GM18873 (cell line): ENCODE measurements at regions not wholly inside any gene's neighbourhood (a gene's known extent, or its start where the extent isn't known, plus 50 kb on each side); places are given as distances from the start of the nearest gene placed in this dataset.
"Not testable (repeated sequence)": the region's sequence is repeated elsewhere in the genome, so short reads cannot be mapped to it uniquely, and the experiment has no call there.

Source experiments
- ATAC-seq: cut with Tn5 transposase; IDR thresholded peaks from one replicate; pipeline ENCODE4 v1.9.1; 2021; ENCODE audit warnings: mild to moderate bottlenecking, moderate library complexity, moderate number of reproducible peaks; ENCODE audit not compliant: unreplicated experiment, low FRiP score

DNA sequence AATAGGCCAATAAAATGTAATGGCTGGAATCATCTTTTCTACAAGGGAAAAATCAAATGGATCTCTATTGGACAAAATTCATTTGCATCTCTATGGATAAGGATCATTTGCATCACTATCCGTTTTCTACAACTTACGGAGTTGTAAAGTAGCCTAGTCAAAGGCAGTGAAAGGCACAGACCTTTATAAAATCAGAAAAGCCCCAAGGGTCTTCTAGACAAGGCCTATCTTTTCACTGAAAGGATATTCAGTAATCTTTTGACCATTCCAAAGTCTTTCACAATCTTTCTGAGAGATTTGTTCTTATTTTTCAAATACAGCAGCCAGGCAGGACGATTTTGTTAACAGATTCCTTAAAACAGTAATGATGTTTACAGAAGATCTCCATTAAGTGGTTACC, 119.5 kb upstream of the JADE1 start:
- ATAC-seq, result no peak

DNA sequence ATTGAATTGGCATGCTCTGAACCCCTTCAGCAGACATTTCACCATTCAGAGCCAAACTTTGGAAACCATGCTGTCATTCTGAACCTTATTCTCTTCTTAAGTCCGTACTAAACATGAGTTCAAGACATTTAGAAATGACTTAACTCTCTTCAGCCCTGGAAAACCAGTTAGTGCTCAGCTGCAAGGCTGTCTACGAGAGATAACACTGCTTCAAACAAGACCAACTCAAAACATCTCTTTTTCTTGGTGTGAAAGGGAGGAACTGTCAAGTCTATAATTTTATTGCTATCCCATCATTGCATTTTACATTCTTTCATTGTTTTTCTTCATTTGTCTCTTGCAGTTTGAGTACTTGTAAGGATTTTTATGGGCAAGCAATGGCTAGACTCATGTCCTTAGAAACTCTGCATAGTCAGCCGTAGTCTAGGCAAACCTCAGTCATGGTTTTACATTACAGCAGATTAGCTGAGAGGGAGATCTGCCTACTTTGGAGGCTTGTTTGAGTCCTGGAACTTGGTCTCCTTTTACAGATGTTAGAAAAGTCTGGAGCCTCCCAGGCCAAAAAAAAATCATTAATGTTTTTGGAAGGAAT, 120.6 kb upstream of the JADE1 start:
- ATAC-seq, result no peak

DNA sequence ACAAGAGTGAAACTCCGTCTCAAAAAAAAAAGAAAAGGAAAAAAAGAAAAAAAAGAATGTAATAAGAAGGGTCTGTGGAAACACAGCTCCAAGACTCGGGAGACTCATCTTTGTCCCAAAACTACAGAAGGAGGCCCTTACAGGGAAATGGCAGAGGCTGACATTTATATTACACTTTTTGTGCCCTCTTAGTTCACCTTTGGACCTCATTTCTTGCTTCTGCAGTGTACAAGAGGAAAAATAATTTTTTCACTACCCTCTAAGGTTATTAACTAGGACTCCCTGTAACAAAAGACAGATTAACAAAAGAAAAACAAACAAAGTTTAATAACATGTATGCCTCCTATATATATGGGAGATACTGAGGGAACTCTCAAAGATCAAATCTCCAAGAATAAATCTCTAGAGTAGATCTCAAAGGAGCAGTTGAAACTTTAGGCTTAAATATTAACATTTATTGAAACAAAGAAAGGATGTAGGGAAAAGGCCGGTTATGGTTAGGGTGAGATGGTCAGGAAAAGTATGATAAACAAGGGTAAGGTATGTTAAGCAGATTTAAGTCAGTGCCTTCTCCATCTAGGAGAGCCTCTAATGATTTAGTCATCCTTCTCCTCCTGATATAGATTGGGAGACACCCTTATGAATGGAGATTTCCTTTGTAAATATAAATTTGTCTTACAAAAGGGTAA, 121.3 kb upstream of the JADE1 start:
- no peak for ATAC-seq

DNA sequence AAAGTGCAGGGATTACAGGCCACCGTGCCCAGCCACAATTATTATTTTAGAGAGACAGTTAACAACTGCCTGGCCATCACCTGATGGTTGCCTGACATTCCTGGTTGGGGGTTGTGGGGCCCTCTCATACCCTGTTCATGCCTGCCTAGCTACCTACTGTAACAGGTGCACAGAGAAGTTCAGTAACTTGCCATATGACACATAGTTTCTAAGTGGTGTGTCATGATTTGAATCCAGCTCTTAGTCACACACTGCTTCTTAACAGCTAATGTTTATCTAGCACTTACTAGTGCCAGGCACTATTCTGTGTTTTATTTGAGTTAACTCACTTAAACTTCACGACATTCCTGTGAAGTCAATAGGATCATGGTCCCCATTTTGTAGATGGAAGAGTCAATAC, 122.7 kb upstream of the JADE1 start:
- no peak for ATAC-seq

- ATAC-seq, result no peak
Observed at GRCh38 chr4:128686032-128686465, 123.5 kb upstream of the JADE1 start.

GRCh38 chr4:128684016-128684415, 125.5 kb upstream of the JADE1 start:
- no peak for ATAC-seq

DNA sequence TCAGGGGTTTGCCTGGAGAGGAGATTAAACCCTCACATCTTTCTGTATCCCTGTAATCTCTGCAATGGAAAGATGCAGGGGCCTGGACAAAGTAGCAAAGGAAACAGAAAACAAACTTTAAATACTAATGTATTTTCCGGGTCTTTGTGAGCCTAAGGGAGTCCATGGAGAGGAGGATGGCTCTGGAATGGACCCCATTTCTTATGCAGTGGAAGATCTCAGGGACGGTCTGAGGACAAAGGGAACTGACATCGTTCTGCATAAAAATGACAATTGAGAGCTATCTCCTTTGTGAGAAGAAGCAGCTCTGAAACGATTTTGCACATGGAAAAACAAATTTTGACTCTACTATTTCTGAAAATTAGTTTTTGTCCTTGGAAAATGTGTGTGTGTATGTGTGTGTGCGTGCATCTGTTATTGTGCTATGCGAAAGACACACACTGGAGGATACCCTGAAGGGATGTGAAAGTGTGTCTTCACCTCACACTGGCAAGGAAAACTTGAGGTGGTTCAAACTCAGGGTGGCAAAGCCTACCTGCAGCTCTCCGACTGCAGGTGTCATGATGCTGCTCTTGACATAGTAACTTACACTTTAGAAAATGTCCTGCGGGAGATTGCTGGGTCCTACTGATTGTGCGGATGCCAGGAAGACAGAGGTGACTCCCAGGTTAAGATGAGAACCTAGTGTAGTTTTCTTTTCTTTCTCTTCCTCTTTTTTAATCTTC, 126.4 kb upstream of the JADE1 start:
- no peak for ATAC-seq

GRCh38 chr4:128676095-128676494, 133.4 kb upstream of the JADE1 start:
- ATAC-seq, result no peak

DNA sequence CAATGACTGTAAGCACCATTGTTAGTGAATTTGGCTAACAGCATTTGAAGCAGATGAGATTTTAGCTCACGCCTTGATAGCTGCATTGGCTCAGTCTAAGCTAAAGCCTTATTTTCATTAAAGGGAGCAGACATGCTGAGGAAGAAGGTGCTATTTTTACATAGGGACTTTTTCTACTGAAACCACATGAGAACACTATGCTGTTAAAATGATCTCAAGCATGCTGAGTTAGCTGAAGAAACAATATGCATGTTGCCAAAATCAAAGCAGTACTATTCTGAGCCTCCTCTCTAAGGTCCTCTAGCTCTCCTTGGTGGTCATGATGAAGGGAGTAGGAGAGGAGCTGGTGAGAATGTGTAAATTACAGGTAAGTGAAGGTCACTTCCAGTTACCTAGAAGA, 134.4 kb upstream of the JADE1 start:
- ATAC-seq, result peak; percentile 97

DNA sequence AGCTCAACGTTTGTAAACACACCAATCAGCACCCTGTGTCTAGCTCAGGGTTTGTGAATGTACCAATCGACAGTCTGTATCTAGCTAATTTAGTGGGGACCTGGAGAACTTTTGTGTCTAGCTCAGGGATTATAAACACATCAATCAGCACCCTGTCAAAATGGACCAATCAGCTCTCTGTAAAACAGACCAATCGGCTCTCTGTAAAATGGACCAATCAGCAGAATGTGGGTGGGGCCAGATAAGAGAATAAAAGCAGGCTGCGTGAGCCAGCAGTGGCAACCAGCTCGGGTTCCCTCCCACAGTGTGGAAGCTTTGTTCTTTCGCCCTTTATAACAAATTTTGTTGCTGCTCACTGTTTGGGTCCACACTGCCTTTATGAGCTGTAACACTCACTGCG, 136.3 kb upstream of the JADE1 start:
- ATAC-seq, result not testable (repeated sequence)

GRCh38 chr4:128672596-128672995, 136.9 kb upstream of the JADE1 start:
- not testable (repeated sequence) for ATAC-seq

DNA sequence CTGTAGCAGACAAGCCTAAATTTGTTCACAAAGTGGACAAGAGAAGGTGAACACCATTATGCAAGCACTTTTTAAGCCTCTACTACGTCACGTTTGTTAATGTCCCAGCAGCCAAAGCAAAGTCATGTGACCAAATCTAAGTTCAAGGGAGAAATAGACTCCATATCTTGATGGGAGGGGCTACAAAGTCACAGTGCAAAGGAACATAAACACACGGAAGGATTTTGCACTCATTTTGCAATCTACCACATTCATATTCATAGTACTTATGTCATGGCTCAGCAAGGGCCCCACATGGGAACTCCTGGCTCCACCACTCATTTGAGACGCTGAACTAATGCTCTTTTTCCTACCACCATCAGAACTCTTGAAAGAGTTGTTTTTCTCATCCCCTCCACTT, 139.0 kb upstream of the JADE1 start:
- ATAC-seq, result no peak

- ATAC-seq, result no peak
Observed at GRCh38 chr4:128668566-128668965, 140.9 kb upstream of the JADE1 start.

GRCh38 chr4:128665514-128665913, 144.0 kb upstream of the JADE1 start:
- no peak for ATAC-seq

GRCh38 chr4:128663325-128663724, 146.2 kb upstream of the JADE1 start:
- ATAC-seq, result no peak

- no peak for ATAC-seq
Observed at GRCh38 chr4:128661479-128661878, 148.0 kb upstream of the JADE1 start.

GRCh38 chr4:128660361-128661215, 148.9 kb upstream of the JADE1 start:
- no peak for ATAC-seq

DNA sequence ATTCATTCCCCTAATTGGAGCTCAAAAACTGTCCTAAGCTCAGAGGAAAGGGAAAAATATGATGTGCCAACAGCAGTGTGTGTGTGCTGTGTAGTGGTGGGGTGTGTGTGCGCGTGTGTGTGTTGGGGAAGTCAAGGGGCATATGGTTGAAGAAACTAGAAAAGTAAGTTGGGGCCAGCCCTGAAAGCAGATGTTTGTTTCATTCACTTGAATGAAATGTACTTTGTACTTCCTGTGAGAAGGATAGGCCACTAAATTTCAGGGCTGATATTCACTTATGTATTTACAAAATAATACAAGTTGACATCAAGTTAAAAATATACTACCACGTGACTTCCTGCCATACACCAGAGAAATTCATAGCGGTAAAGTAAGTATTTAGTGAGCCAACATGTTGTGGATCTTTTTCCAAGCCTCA, 151.3 kb upstream of the JADE1 start:
- no peak for ATAC-seq

GRCh38 chr4:128657638-128658037, 151.9 kb upstream of the JADE1 start:
- ATAC-seq, result no peak

DNA sequence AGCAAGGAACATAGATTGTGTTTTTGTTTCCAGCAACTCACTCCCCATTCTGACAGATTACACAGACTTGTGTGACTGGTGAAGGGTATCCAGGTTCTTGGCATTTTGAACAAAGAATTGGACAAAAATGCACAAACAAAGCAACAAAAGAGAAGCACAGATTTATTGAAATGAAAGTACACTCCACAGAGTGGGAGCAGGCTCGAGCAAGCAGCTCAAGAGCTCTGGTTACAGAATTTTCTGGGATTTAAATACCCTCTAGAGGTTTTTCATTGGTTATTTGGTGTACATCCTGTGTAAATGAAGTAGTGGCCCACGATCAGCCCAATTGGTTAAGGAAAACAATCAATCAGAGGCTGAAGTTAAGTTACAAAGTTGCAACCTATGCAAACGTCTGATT, 155.0 kb upstream of the JADE1 start:
- ATAC-seq, result no peak
